CD14-positive monocyte (primary cell): ENCODE measurements at regions not wholly inside any gene's neighbourhood (a gene's known extent, or its start where the extent isn't known, plus 50 kb on each side); places are given as distances from the start of the nearest gene placed in this dataset.

Source experiments
- DNase-seq, 3 donors: peaks; one replicate each; pipeline ENCODE4 v3.0.0-alpha.2; 2011 to 2022
- H2AFZ ChIP-seq: 2 replicates; pipeline ENCODE4 v1.6.0; 2012; ENCODE audit warnings: mild to moderate bottlenecking, low read depth, low read length, inconsistent platforms; ENCODE audit not compliant: insufficient read depth, poor library complexity, severe bottlenecking
- H3K27ac ChIP-seq, 2 donors: 1 replicate in 1 of 2; 2 replicates in 1 of 2; pipeline ENCODE4 v1.5.1; 2012 to 2013; ENCODE audit warnings: low read length in 2 of 2, control low read depth in 1 of 2, inconsistent platforms in 1 of 2, low read depth in 1 of 2, mild to moderate bottlenecking in 1 of 2
- H3K27me3 ChIP-seq, 2 donors: one replicate each; pipeline versions ENCODE4 v1.6.0 to v1.6.1; 2011 to 2013; ENCODE audit warnings: low read length in 2 of 2; ENCODE audit not compliant: control insufficient read depth in 2 of 2, insufficient read depth in 2 of 2
- H3K36me3 ChIP-seq, 2 donors: replicated peaks in 1 of 2; 1 replicate in 1 of 2; 2 replicates in 1 of 2; pipeline versions ENCODE4 v1.5.1 to v1.6.1; 2012 to 2013; ENCODE audit warnings: low read length in 2 of 2, control low read depth in 1 of 2, inconsistent platforms in 1 of 2, mild to moderate bottlenecking in 1 of 2; ENCODE audit not compliant: insufficient read depth in 2 of 2, control insufficient read depth in 1 of 2
- H3K4me1 ChIP-seq, 2 donors: 1 replicate in 1 of 2; 2 replicates in 1 of 2; pipeline versions ENCODE4 v1.5.1 to v1.6.1; 2012 to 2013; ENCODE audit warnings: low read length in 2 of 2, control low read depth in 1 of 2, inconsistent platforms in 1 of 2, mild to moderate bottlenecking in 1 of 2, moderate library complexity in 1 of 2; ENCODE audit not compliant: insufficient read depth in 2 of 2, control insufficient read depth in 1 of 2
- H3K4me2 ChIP-seq: replicated peaks from 2 replicates; pipeline ENCODE3; 2012; ENCODE audit warnings: low read length, moderate library complexity, mild to moderate bottlenecking; ENCODE audit not compliant: poor library complexity, severe bottlenecking; ENCODE audit errors: extremely low read depth
- H3K4me3 ChIP-seq, 3 experiments: fragments of 200-600 bp in 1 of 3; sonication (generic) in 1 of 3; replicated peaks in 1 of 3; 1 replicate in 2 of 3; 2 replicates in 1 of 3; pipeline ENCODE4 v1.5.1; 2011 to 2013; ENCODE audit warnings: low read length in 3 of 3, mild to moderate bottlenecking in 3 of 3, control low read depth in 2 of 3, low read depth in 2 of 3, inconsistent platforms in 1 of 3, moderate library complexity in 1 of 3
- H3K79me2 ChIP-seq: 2 replicates; pipeline ENCODE4 v1.6.0; 2012; ENCODE audit warnings: mild to moderate bottlenecking, control low read depth, inconsistent platforms, low read length, moderate library complexity; ENCODE audit not compliant: insufficient read depth
- H3K9ac ChIP-seq: 2 replicates; pipeline ENCODE4 v1.6.0; 2017; ENCODE audit warnings: low read length, mild to moderate bottlenecking; ENCODE audit not compliant: insufficient read depth, poor library complexity, severe bottlenecking
- H3K9me3 ChIP-seq, 2 donors: replicated peaks in 1 of 2; 1 replicate in 1 of 2; 2 replicates in 1 of 2; pipeline versions ENCODE4 v1.5.1 to v1.6.1; 2012 to 2013; ENCODE audit warnings: low read length in 2 of 2, control low read depth in 1 of 2; ENCODE audit not compliant: control insufficient read depth in 1 of 2, insufficient read depth in 1 of 2
- H4K20me1 ChIP-seq: 2 replicates; pipeline ENCODE4 v1.6.0; 2012; ENCODE audit warnings: mild to moderate bottlenecking, low read length, control low read depth, moderate library complexity; ENCODE audit not compliant: insufficient read depth
- H3K27ac Mint-ChIP-seq, 7 donors: one replicate each; pipeline ENCODE4 v1.8.0; 2020; ENCODE audit warnings: mild to moderate bottlenecking in 7 of 7, mixed read lengths in 7 of 7, moderate library complexity in 6 of 7, inconsistent platforms in 2 of 7
- H3K27me3 Mint-ChIP-seq, 3 donors: one replicate each; pipeline ENCODE4 v1.8.0; 2021 to 2022; ENCODE audit warnings: low read depth in 3 of 3, mild to moderate bottlenecking in 3 of 3, mixed read lengths in 3 of 3, moderate library complexity in 3 of 3, inconsistent platforms in 1 of 3
- H3K36me3 Mint-ChIP-seq, 2 donors: one replicate each; pipeline ENCODE4 v1.8.0; 2020; ENCODE audit warnings: mixed read lengths in 2 of 2, inconsistent platforms in 1 of 2, mild to moderate bottlenecking in 1 of 2
- H3K4me1 Mint-ChIP-seq: one replicate; pipeline ENCODE4 v1.8.0; 2020; ENCODE audit warnings: mild to moderate bottlenecking, mixed read lengths
- H3K4me3 Mint-ChIP-seq, 2 donors: one replicate each; pipeline ENCODE4 v1.8.0; 2020; ENCODE audit warnings: mild to moderate bottlenecking in 2 of 2, mixed read lengths in 2 of 2, moderate library complexity in 1 of 2
- H3K9me3 Mint-ChIP-seq, 7 donors: one replicate each; pipeline ENCODE4 v1.8.0; 2020 to 2022; ENCODE audit warnings: mixed read lengths in 7 of 7, mild to moderate bottlenecking in 6 of 7, moderate library complexity in 6 of 7, inconsistent platforms in 2 of 7
- WGBS: methylation state at CpG from one replicate; pipeline ENCODE4 v1.1.5; 2013; ENCODE audit warnings: missing lambda C conversion rate; ENCODE audit not compliant: insufficient coverage; 5-methylcytosine and 5-hydroxymethylcytosine counted together
- intact Hi-C, 2 donors: fragments of 100-400 bp; cut with micrococcal nuclease; formaldehyde crosslinking; loops; one replicate each; pipeline versions ENCODE4 v1.15.0 to v1.15.1; 2023
- TF ChIP-seq, protein P1 (sequence below): fragments of 200-600 bp; IDR thresholded peaks from one replicate; pipeline ENCODE4 v1.8.0; 2022; ENCODE audit warnings: antibody characterized with exemption, mild to moderate bottlenecking

DNA sequence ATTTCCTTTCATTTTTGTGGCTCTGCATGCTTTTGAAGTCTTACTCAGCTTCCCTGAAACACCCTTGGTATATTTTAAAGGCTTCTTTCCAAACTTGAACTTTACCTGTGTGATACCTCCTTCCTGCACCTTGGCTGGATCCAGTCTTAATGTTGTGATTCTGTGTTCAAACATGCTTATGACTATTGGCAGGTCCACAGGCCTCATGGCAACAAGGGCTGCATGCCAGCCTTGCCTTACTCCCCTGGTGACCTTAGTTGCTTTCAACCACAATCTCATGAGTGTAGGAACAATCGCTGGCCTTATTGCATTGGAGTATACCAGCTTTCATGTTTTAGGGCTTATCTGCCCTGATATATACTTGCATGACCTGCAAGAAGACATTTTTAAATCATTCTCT is 238.7 kb downstream of the KIF20B start:
- Histone ChIP-seq H3K79me2 (no peaks in the 10 kb centered on the region), H3K27ac (no peak overlapping the region), H3K9me3 (peaks cover 0 to 9% of the 10 kb centered on the region in 2 donors), H3K9ac (no peak overlapping the region), H2AFZ (no peak overlapping the region), H3K4me1 (no peaks in the 10 kb centered on the region), H3K36me3 (no peaks in the 10 kb centered on the region), H3K4me2 (no peak overlapping the region), H3K27me3 (no peaks in the 10 kb centered on the region), H3K4me3 (no peak overlapping the region), H4K20me1 (no peaks in the 10 kb centered on the region)
- H3K4me1 Mint-ChIP-seq: no peaks in the 10 kb centered on the region
- TF ChIP-seq, protein P1, sequence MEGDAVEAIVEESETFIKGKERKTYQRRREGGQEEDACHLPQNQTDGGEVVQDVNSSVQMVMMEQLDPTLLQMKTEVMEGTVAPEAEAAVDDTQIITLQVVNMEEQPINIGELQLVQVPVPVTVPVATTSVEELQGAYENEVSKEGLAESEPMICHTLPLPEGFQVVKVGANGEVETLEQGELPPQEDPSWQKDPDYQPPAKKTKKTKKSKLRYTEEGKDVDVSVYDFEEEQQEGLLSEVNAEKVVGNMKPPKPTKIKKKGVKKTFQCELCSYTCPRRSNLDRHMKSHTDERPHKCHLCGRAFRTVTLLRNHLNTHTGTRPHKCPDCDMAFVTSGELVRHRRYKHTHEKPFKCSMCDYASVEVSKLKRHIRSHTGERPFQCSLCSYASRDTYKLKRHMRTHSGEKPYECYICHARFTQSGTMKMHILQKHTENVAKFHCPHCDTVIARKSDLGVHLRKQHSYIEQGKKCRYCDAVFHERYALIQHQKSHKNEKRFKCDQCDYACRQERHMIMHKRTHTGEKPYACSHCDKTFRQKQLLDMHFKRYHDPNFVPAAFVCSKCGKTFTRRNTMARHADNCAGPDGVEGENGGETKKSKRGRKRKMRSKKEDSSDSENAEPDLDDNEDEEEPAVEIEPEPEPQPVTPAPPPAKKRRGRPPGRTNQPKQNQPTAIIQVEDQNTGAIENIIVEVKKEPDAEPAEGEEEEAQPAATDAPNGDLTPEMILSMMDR: no peak
- no peak for DNase-seq
- no peak overlapping the region for H3K27ac Mint-ChIP-seq
- no peaks in the 10 kb centered on the region for H3K27me3 Mint-ChIP-seq
- WGBS: 88% methylated on average over 1 of the region's 1 CpG
- H3K36me3 Mint-ChIP-seq: no peaks in the 10 kb centered on the region
- H3K4me3 Mint-ChIP-seq: no peak overlapping the region
- peaks cover 7 to 19% (median 12%) of the 10 kb centered on the region in 7 donors for H3K9me3 Mint-ChIP-seq
- intact Hi-C loops: no loop called here

DNA sequence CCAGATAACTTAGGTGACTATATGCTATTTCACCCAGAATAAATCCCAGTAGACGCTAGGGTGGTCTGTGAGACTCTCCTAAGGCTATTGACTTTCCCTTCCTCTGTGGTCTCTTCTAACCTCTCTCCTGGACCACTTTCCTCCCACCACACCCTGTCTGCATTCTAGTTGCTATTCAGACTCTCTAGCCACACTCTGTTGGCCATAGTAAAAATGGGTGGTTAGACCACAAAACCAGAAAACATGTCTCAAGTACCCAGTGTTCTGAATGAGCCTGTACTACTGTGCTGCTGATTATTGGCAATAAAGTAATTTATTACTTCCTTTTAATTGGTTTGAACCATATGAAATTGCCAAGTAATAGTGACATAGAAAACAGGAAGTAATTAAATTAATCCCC is 240.8 kb downstream of the KIF20B start:
- Mint-ChIP-seq H3K27ac (peak overlapping the region in 1 of 7 donors; percentile 28), H3K27me3 (no peaks in the 10 kb centered on the region), H3K36me3 (no peaks in the 10 kb centered on the region), H3K4me3 (no peak overlapping the region), H3K4me1 (no peaks in the 10 kb centered on the region), H3K9me3 (peaks cover under 1 to 6% (median 5%) of the 10 kb centered on the region in 7 donors)
- H3K9me3 ChIP-seq: peaks cover 0 to 3% of the 10 kb centered on the region in 2 donors
- WGBS: no CpG with 5 or more reads among the region's 1 CpG
- no peak overlapping the region for H3K9ac ChIP-seq
- H2AFZ ChIP-seq: no peak overlapping the region
- no peaks in the 10 kb centered on the region for H3K36me3 ChIP-seq
- intact Hi-C loops: no loop called here
- H3K27ac ChIP-seq: no peak overlapping the region
- H3K4me3 ChIP-seq: no peak overlapping the region
- TF ChIP-seq, protein P1: no peak
- H3K4me1 ChIP-seq: no peaks in the 10 kb centered on the region
- H4K20me1 ChIP-seq: no peaks in the 10 kb centered on the region
- no peak for DNase-seq
- no peak overlapping the region for H3K4me2 ChIP-seq
- H3K27me3 ChIP-seq: no peaks in the 10 kb centered on the region
- H3K79me2 ChIP-seq: no peaks in the 10 kb centered on the region
